Right lobe of liver (tissue), 6 donors: ENCODE measurements at regions not wholly inside any gene's neighbourhood (a gene's known extent, or its start where the extent isn't known, plus 50 kb on each side); places are given as distances from the start of the nearest gene placed in this dataset.

Experiments
- ATAC-seq, 4 donors: fragments of 200-7000 bp; cut with Tn5 transposase; one replicate each; pipeline ENCODE4 v1.9.1; 2020; ENCODE audit warnings: mild to moderate bottlenecking in 4 of 4, moderate library complexity in 4 of 4
- DNase-seq, 3 donors: peaks; one replicate each; pipeline ENCODE4 v3.0.0-alpha.2; 2020
- H3K27ac ChIP-seq, 3 donors: fragments of 200-600 bp; one replicate each; pipeline ENCODE4 v1.8.0; 2022
- H3K27me3 ChIP-seq, 2 donors: fragments of 200-600 bp; one replicate each; pipeline ENCODE4 v1.8.0; 2022
- H3K36me3 ChIP-seq, 4 donors: fragments of 200-600 bp; sonication (generic) in 1 of 4; one replicate each; pipeline versions ENCODE4 v1.5.1 to v1.8.0; 2017 to 2022; ENCODE audit warnings: control low read depth in 1 of 4
- H3K4me1 ChIP-seq, 4 donors: fragments of 200-600 bp; sonication (generic) in 1 of 4; one replicate each; pipeline versions ENCODE4 v1.5.1 to v1.8.0; 2017 to 2022; ENCODE audit warnings: control low read depth in 1 of 4
- H3K4me3 ChIP-seq, 3 donors: fragments of 200-600 bp; one replicate each; pipeline ENCODE4 v1.8.0; 2022
- H3K9me3 ChIP-seq, 4 donors: fragments of 200-600 bp; sonication (generic) in 1 of 4; one replicate each; pipeline versions ENCODE4 v1.5.1 to v1.8.0; 2017 to 2022; ENCODE audit warnings: control low read depth in 1 of 4
- POLR2A ChIP-seq: fragments of 450-650 bp; IDR thresholded peaks from one replicate; pipeline ENCODE4 v1.6.1; 2017; ENCODE audit warnings: antibody characterized with exemption, mild to moderate bottlenecking
- WGBS: methylation state at CpG from one replicate; pipeline ENCODE4 v1.1.6; 2018; ENCODE audit warnings: low coverage, low lambda C conversion rate; ENCODE audit not compliant: insufficient coverage; ENCODE audit errors: missing lambda C conversion rate; 5-methylcytosine and 5-hydroxymethylcytosine counted together
- intact Hi-C, 2 donors: fragments of 100-400 bp; cut with DNase I; formaldehyde crosslinking; loops; one replicate each; pipeline versions ENCODE4 v1.11.2 to v1.14.1; 2022
- TF ChIP-seq, protein P1 (sequence below), 4 donors: fragments of 200-600 bp in 3 of 4; fragments of 450-650 bp in 1 of 4; IDR thresholded peaks; one replicate each; pipeline versions ENCODE4 v1.5.1 to v1.8.0; 2016 to 2022; ENCODE audit warnings: antibody characterized with exemption in 4 of 4, mild to moderate bottlenecking in 2 of 4
- donor health status: DM: no; HTN: yes; CAD: no.
- donor health status: DM: no; HTN: no; CAD: no.
- donor health status: DM: no; HTN: no; CAD: no.
- donor health status: DM: no; HTN: yes; CAD: no.
- donor health status: DM: no; HTN: yes; CAD: no.

DNA sequence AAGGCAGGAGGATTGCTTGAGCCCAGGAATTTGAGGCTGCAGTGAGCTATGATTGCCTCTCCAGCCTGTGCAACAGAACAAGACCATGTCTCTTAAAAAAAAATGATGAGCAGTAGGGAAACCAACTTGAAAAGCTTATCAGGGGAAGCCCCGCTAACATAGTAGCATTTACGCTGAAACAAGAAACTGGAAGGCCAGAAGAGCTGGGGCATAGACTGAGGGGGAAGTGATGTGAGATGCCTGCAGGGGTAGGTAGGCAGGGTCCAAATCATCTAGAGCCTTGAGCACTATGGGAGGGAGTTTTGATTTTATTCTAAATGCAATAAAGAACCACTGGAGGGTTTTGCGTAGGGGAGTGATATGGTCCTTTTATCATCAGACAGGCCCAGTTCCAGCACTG, 139.3 kb downstream of the CYB561 start:
- ATAC-seq = no peak
- TF ChIP-seq, protein P1, sequence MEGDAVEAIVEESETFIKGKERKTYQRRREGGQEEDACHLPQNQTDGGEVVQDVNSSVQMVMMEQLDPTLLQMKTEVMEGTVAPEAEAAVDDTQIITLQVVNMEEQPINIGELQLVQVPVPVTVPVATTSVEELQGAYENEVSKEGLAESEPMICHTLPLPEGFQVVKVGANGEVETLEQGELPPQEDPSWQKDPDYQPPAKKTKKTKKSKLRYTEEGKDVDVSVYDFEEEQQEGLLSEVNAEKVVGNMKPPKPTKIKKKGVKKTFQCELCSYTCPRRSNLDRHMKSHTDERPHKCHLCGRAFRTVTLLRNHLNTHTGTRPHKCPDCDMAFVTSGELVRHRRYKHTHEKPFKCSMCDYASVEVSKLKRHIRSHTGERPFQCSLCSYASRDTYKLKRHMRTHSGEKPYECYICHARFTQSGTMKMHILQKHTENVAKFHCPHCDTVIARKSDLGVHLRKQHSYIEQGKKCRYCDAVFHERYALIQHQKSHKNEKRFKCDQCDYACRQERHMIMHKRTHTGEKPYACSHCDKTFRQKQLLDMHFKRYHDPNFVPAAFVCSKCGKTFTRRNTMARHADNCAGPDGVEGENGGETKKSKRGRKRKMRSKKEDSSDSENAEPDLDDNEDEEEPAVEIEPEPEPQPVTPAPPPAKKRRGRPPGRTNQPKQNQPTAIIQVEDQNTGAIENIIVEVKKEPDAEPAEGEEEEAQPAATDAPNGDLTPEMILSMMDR (IDR thresholded peaks at IDR 0.05) = no peak
- no peak for TF ChIP-seq POLR2A
- WGBS = 90% methylated on average over 3 of the region's 3 CpGs
- no peak for DNase-seq
- Histone ChIP-seq H3K27me3 (no peaks in the 10 kb centered on the region), H3K27ac (no peak overlapping the region), H3K4me3 (no peak overlapping the region), H3K36me3 (no peaks in the 10 kb centered on the region), H3K4me1 (no peaks in the 10 kb centered on the region), H3K9me3 (no peaks in the 10 kb centered on the region)
- intact Hi-C loops = no loop called here

DNA sequence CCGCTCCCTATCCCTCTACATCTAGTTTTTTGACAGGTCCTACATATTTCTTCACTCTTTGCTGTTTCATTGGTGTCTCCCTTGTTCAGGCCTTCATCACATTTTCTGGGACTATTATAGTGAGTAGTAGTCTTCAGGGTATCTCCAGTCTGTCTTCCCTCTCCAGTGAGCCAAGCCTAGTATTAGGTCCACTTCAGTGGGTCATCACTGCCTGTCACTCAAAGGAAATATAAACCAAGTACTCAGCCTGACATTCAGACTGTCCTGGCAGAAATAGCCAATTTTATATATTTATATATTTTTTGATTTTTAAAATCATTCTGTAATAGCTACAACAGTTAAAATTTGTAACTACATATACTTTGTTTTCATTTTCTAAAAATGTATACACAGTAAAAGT, 137.8 kb downstream of the CYB561 start:
- no peak for ATAC-seq
- Histone ChIP-seq H3K4me1 (no peaks in the 10 kb centered on the region), H3K4me3 (no peak overlapping the region), H3K27ac (no peak overlapping the region), H3K27me3 (no peaks in the 10 kb centered on the region), H3K9me3 (no peaks in the 10 kb centered on the region), H3K36me3 (no peaks in the 10 kb centered on the region)
- intact Hi-C loops = no loop called here
- TF ChIP-seq, protein P1 (IDR thresholded peaks at IDR 0.05) = no peak
- TF ChIP-seq POLR2A = no peak
- 100% methylated on average over 1 of the region's 1 CpG for WGBS
- no peak for DNase-seq

DNA sequence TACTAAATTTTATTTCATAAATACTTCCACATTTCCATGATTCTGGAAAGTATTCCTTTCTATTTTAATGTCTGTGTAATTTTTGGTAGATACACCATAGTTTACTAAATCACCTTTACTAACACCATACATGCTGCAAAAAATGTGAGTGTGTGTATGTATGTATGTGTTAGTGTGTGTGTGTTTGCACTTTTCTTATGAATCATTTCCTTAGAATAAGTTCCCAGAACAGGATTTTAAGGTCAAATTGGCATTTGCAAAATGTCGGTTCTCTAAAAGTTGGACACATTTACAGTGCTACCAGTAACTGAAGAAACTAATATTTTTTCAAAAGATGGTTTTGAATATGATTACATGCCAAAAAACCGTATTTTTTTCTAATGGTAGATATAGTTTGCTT, 137.1 kb downstream of the CYB561 start:
- no peak overlapping the region for H3K27ac ChIP-seq
- intact Hi-C loops = no loop called here
- no peaks in the 10 kb centered on the region for H3K9me3 ChIP-seq
- WGBS = 52% methylated on average over 2 of the region's 2 CpGs
- no peaks in the 10 kb centered on the region for H3K36me3 ChIP-seq
- ATAC-seq (no peak), DNase-seq (no peak)
- no peaks in the 10 kb centered on the region for H3K4me1 ChIP-seq
- no peaks in the 10 kb centered on the region for H3K27me3 ChIP-seq
- TF ChIP-seq, protein P1 (IDR thresholded peaks at IDR 0.05) = no peak
- TF ChIP-seq POLR2A = no peak
- H3K4me3 ChIP-seq = no peak overlapping the region

DNA sequence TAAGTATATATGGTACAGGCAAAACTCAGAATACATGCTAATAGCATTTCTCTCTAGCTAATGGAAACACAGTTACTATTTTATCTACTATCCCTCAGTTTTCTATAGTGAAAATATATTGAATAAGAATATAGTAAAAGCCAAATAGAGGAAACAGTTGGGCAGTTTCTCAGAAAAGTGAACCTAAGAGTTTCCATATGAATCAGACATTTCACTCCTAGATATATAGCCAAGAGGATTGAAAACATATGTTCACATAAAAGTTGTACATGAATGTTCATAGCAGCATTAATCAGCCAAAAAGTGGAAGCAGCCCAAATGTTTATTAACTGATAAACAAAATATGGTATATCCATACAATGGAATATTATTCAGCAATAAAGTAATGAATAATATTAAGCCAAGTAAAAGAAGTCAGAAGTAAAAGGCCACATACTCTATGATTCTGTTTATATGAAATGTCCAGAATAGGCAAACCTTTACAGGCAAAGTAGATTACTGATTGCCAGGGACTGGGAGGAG, 134.6 kb downstream of the CYB561 start:
- no peak for TF ChIP-seq POLR2A
- TF ChIP-seq, protein P1 (IDR thresholded peaks at IDR 0.05) = no peak
- no peaks in the 10 kb centered on the region for H3K4me1 ChIP-seq
- H3K27ac ChIP-seq = no peak overlapping the region
- no peak for DNase-seq
- no peaks in the 10 kb centered on the region for H3K36me3 ChIP-seq
- intact Hi-C loops = no loop called here
- no peaks in the 10 kb centered on the region for H3K27me3 ChIP-seq
- ATAC-seq = no peak
- no peak overlapping the region for H3K4me3 ChIP-seq
- no peaks in the 10 kb centered on the region for H3K9me3 ChIP-seq

DNA sequence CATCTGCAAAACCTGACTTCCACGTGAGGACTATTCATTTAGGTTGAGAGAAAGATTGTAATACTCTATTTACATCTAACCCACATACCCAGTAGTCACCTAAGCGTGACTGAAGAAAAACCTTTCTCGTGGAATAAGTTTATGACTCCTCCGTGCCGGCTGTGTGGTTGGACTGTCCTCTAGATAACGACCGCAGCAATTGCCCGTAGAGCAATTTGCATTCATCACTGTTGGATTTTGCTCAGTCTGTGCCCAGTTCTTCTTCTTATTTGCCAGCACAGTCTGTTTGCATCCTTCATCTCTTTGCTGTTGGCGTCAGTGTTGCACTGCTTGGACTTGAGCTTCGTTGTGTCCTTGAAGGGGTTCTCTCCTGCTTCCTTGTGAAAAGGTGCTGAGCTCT, 131.3 kb downstream of the CYB561 start:
- no peak for TF ChIP-seq POLR2A
- TF ChIP-seq, protein P1 (IDR thresholded peaks at IDR 0.05) = no peak
- intact Hi-C loops = no loop called here
- Histone ChIP-seq H3K36me3 (no peaks in the 10 kb centered on the region), H3K9me3 (no peaks in the 10 kb centered on the region), H3K4me1 (no peaks in the 10 kb centered on the region), H3K4me3 (no peak overlapping the region), H3K27me3 (no peaks in the 10 kb centered on the region), H3K27ac (no peak overlapping the region)
- 84% methylated on average over 10 of the region's 10 CpGs for WGBS
- ATAC-seq = no peak
- DNase-seq = no peak
